MCF 10A (cell line): ENCODE measurements at regions not wholly inside any gene's neighbourhood (a gene's known extent, or its start where the extent isn't known, plus 50 kb on each side); places are given as distances from the start of the nearest gene placed in this dataset.
"Not testable (repeated sequence)": the region's sequence is repeated elsewhere in the genome, so short reads cannot be mapped to it uniquely, and the experiment has no call there.

ENCODE experiments used
- BruUV-seq: library from RNA; stranded (reverse); fragments of 400-500 nt; replicated peaks from 2 replicates; lab custom pipeline; 2021; lab: Mats Ljungman, UMichigan
- CTCF ChIA-PET: fragments of 300-600 bp; sonication (Branson Sonifier 250); formaldehyde crosslinking; extraction: SDS; loops from one replicate; lab custom pipeline; 2021; ENCODE audit warnings: antibody characterized with exemption, inconsistent platforms; lab: Yijun Ruan, JAX
- POLR2A ChIA-PET: fragments of 300-600, 350-650 bp; sonication (Branson Sonifier 250); formaldehyde crosslinking; extraction: SDS; loops from one replicate; lab custom pipeline; 2020; ENCODE audit warnings: antibody characterized with exemption, inconsistent platforms; lab: Yijun Ruan, JAX
- DNase-seq: peaks from one replicate; pipeline ENCODE4 v3.0.0-alpha.2; 2018; ENCODE audit not compliant: unreplicated experiment
- H3K27ac Mint-ChIP-seq: one replicate; pipeline ENCODE4 v1.8.0; 2022; ENCODE audit warnings: mild to moderate bottlenecking, low read depth, mixed read lengths; ENCODE audit not compliant: unreplicated experiment
- H3K27me3 Mint-ChIP-seq: one replicate; pipeline ENCODE4 v1.8.0; 2022; ENCODE audit warnings: mixed read lengths; ENCODE audit not compliant: insufficient read depth, unreplicated experiment
- H3K36me3 Mint-ChIP-seq: one replicate; pipeline ENCODE4 v1.8.0; 2022; ENCODE audit warnings: mild to moderate bottlenecking, moderate library complexity, mixed read lengths; ENCODE audit not compliant: insufficient read depth, unreplicated experiment
- H3K4me1 Mint-ChIP-seq: one replicate; pipeline ENCODE4 v1.8.0; 2022; ENCODE audit warnings: mixed read lengths; ENCODE audit not compliant: insufficient read depth, unreplicated experiment
- H3K4me3 Mint-ChIP-seq: one replicate; pipeline ENCODE4 v1.8.0; 2022; ENCODE audit warnings: mild to moderate bottlenecking, moderate library complexity, mixed read lengths; ENCODE audit not compliant: unreplicated experiment
- H3K9me3 Mint-ChIP-seq: one replicate; pipeline ENCODE4 v1.8.0; 2022; ENCODE audit warnings: mixed read lengths; ENCODE audit not compliant: unreplicated experiment
- intact Hi-C: fragments of 100-400 bp; cut with micrococcal nuclease; formaldehyde crosslinking; loops from 2 replicates; pipeline ENCODE4 v1.14.1; 2022
- TF ChIP-seq, protein P1 (sequence below): fragments of 200-600 bp; IDR thresholded peaks from one replicate; pipeline ENCODE4 v1.8.0; 2022; ENCODE audit warnings: antibody characterized with exemption, mild to moderate bottlenecking; ENCODE audit not compliant: unreplicated experiment

DNA sequence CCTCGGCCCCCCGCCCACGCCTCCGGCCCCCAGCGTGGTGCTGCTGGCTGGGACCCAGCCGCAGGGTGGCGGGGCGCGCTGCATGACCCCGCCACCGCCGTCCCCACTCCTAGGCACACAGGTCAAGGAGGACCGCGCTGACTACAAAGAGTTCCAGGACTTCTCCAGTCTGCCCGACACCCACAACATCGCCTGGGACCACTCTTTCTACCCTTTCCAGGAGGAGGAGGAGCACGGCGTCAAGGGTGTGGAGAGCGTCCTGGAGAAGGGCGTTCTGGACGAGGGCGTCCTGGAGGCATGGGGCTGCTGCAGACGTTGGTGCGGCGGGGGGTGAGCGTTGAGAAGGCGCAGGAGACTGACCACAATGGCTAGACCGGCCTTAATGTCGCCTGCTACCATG lies 101.7 kb upstream of the OR4C13 start:
- H3K9me3 Mint-ChIP-seq, POLR2A ChIA-PET, H3K4me1 Mint-ChIP-seq, H3K27ac Mint-ChIP-seq, H3K36me3 Mint-ChIP-seq, intact Hi-C loops, H3K27me3 Mint-ChIP-seq, H3K4me3 Mint-ChIP-seq, DNase-seq, BruUV-seq: not testable (repeated sequence)
- CTCF ChIA-PET, result interaction anchor here (0.7 kb wide), 1 partner anchor 320 kb away, joined by 3 read pairs; no protein-coding TSS in a partner anchor

DNA sequence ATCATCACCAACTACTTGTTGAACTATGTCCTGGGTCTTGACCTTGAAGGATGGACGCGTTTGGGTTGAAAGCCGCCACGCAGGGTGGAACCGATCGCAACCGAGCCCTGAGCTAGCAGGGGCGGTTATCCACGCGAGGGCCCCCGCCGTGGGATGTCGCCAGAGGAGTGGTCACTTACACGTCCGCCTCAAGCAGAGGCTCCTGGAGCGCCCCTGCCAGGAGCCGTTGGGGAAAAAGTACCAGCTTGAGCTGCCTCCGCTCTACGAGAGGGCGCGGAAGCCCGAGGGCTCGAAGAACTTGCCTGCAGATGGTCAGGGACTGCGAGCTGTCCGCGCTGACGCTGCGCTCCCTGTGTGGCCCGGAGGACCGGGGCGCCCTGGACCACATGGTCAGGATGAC lies 100.7 kb upstream of the OR4C13 start:
- no peak for DNase-seq
- H3K9me3 Mint-ChIP-seq, result no peaks in the 10 kb centered on the region
- POLR2A ChIA-PET, result no interaction called here

DNA sequence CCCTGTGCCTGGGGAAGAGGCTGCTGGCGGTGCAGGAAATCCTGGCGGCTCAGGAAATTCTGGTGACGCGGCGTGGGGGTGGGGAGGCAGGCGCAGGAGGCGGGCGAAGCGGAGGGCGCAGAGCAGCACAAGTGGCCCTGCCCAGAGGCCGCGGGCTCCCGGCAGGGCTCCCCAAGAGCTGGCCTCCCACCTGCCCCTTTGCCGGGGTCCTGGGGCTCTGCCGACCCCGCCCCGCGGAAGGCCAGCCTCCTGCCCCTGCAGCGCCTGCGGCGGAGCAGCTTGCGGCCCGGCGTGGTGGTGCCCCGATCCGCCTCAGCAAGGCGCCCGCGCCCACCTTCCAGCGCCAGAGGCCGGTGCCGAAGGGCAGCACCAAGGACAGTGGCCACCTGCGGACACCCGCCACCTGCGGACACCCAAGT lies 100.2 kb upstream of the OR4C13 start:
- Mint-ChIP-seq H3K36me3 (no peaks in the 10 kb centered on the region), H3K4me3 (no peak overlapping the region), H3K9me3 (no peaks in the 10 kb centered on the region), H3K27ac (no peak overlapping the region), H3K4me1 (no peaks in the 10 kb centered on the region), H3K27me3 (no peaks in the 10 kb centered on the region)
- no TSS peak for BruUV-seq
- intact Hi-C loops, result no loop called here
- TF ChIP-seq, protein P1, sequence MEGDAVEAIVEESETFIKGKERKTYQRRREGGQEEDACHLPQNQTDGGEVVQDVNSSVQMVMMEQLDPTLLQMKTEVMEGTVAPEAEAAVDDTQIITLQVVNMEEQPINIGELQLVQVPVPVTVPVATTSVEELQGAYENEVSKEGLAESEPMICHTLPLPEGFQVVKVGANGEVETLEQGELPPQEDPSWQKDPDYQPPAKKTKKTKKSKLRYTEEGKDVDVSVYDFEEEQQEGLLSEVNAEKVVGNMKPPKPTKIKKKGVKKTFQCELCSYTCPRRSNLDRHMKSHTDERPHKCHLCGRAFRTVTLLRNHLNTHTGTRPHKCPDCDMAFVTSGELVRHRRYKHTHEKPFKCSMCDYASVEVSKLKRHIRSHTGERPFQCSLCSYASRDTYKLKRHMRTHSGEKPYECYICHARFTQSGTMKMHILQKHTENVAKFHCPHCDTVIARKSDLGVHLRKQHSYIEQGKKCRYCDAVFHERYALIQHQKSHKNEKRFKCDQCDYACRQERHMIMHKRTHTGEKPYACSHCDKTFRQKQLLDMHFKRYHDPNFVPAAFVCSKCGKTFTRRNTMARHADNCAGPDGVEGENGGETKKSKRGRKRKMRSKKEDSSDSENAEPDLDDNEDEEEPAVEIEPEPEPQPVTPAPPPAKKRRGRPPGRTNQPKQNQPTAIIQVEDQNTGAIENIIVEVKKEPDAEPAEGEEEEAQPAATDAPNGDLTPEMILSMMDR, result no peak
- POLR2A ChIA-PET, result no interaction called here
- no peak for DNase-seq
- CTCF ChIA-PET, result no interaction called here

More for the DNA sequence above, 100.7 kb upstream of the OR4C13 start:
- H3K27me3 Mint-ChIP-seq, result no peaks in the 10 kb centered on the region
- CTCF ChIA-PET, result no interaction called here
- no peaks in the 10 kb centered on the region for H3K36me3 Mint-ChIP-seq
- no peak overlapping the region for H3K4me3 Mint-ChIP-seq
- intact Hi-C loops, result no loop called here
- no peak overlapping the region for H3K27ac Mint-ChIP-seq
- H3K4me1 Mint-ChIP-seq, result no peaks in the 10 kb centered on the region
- TF ChIP-seq, protein P1, result no peak
- no TSS peak for BruUV-seq

DNA sequence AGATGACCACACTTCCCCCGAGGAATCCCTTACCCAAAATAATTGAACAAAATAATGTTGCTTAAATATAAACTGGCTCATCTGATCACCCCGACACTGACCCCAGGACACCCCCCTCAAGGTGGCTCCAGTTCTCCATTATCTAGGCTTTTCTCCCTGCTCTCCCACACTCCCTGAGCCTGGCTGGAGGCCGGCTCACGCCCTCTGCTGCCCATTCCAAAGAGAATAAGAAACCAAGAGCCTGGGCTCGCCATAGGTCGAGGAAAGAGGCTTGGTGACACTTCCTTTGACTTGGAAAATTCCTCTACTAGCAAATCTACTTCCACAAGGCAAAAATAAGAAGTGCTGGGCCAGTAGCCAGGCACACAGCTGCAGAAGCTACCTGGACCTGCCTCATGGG lies 63.3 kb upstream of the OR4C13 start:
- H3K4me1 Mint-ChIP-seq, H3K9me3 Mint-ChIP-seq, H3K27ac Mint-ChIP-seq, H3K36me3 Mint-ChIP-seq, DNase-seq, H3K4me3 Mint-ChIP-seq, BruUV-seq, intact Hi-C loops, CTCF ChIA-PET, H3K27me3 Mint-ChIP-seq, POLR2A ChIA-PET: not testable (repeated sequence)

DNA sequence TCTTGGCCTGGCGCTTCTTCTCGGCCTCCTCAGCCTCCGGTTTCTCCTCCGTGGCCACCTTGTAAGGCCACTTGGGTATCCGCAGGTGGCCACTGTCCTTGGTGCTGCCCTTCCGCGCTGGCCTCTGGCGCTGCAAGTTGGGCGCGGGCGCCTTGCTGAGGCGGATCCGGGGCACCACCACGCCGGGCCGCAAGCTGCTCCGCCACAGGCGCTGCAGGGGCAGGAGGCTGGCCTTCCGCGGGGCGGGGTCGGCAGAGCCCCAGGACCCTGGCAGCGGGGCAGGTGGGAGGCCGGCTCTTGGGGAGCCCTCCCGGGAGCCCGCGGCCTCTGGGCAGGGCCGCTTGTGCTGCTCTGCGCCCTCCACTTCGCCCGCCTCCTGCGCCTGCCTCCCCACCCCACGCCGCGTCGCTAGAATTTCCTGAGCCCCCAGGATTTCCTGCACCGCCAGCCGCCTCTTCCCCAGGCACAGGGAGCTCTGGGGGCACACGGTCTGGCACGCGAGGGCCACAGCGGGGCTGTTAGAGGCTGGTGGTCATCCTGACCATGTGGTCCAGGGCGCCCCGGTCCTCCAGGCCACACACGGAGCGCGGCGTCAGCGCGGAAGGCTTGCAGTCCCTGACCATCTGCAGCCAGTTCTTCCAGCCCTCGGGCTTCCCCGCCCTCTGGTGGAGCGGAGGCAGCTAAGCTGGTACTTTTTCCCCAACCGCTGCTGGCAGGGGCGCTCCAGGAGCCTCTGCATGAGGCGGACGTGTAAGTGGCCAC lies 60.1 kb upstream of the OR4C13 start:
- DNase-seq, H3K36me3 Mint-ChIP-seq, H3K27me3 Mint-ChIP-seq, POLR2A ChIA-PET, BruUV-seq, CTCF ChIA-PET, intact Hi-C loops, H3K4me3 Mint-ChIP-seq, H3K4me1 Mint-ChIP-seq, H3K27ac Mint-ChIP-seq: not testable (repeated sequence)
- H3K9me3 Mint-ChIP-seq, result peaks cover 17% of the 10 kb centered on the region

DNA sequence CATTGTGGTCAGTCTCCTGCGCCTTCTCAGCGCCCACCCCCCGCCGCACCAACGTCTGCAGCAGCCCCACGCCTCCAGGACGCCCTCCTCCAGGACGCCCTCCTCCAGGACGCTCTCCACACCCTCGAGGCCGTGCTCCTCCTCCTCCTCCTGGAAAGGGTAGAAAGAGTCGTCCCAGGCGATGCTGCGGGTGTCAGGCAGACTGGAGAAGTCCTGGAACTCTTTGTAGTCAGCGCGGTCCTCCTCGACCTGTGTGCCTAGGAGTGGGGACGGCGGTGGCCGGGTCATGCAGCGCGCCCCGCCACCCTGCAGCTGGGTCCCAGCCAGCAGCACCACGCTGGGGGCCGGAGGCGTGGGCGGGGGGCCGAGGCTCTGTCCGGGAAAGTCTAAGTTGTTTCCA lies 58.7 kb upstream of the OR4C13 start:
- intact Hi-C loops, H3K4me3 Mint-ChIP-seq, H3K27ac Mint-ChIP-seq, CTCF ChIA-PET, DNase-seq, BruUV-seq, H3K27me3 Mint-ChIP-seq, H3K4me1 Mint-ChIP-seq, H3K36me3 Mint-ChIP-seq, POLR2A ChIA-PET: not testable (repeated sequence)
- H3K9me3 Mint-ChIP-seq, result peaks cover 23% of the 10 kb centered on the region
